Kidney (tissue), 13 donors: ENCODE measurements at regions not wholly inside any gene's neighbourhood (a gene's known extent, or its start where the extent isn't known, plus 50 kb on each side); places are given as distances from the start of the nearest gene placed in this dataset.

Experiments
- DNase-seq, 5 donors: peaks; one replicate each; pipeline ENCODE4 v3.0.0-alpha.2; 2013 to 2020
- FAIRE-seq: peaks from 2 replicates; lab custom pipeline; 2012; peaks lifted over from hg19 to GRCh38; lab: Jason Lieb, UNC
- H3K27ac ChIP-seq, 2 donors: one replicate each; pipeline ENCODE4 v1.7.0; 2013; ENCODE audit warnings: low read depth in 2 of 2, low read length in 2 of 2, inconsistent platforms in 1 of 2
- H3K27me3 ChIP-seq: one replicate; pipeline ENCODE4 v1.7.1; 2013; ENCODE audit warnings: low read length, inconsistent platforms; ENCODE audit not compliant: control insufficient read depth, insufficient read depth
- H3K36me3 ChIP-seq, 3 donors: one replicate each; pipeline versions ENCODE4 v1.7.0 to v1.7.1; 2013; ENCODE audit warnings: low read length in 3 of 3, control low read depth in 1 of 3, inconsistent platforms in 1 of 3; ENCODE audit not compliant: insufficient read depth in 3 of 3, control insufficient read depth in 2 of 3
- H3K4me1 ChIP-seq, 3 donors: one replicate each; pipeline versions ENCODE4 v1.7.0 to v1.7.1; 2013; ENCODE audit warnings: low read length in 3 of 3, inconsistent platforms in 1 of 3, low read depth in 1 of 3; ENCODE audit not compliant: control insufficient read depth in 2 of 3, insufficient read depth in 2 of 3
- H3K4me3 ChIP-seq, 3 donors: one replicate each; pipeline versions ENCODE4 v1.7.0 to v1.8.1; 2013; ENCODE audit warnings: low read length in 3 of 3, control low read depth in 1 of 3, inconsistent platforms in 1 of 3
- H3K9ac ChIP-seq, 3 donors: one replicate each; pipeline versions ENCODE4 v1.7.0 to v1.7.1; 2013; ENCODE audit warnings: low read length in 3 of 3, control low read depth in 1 of 3, inconsistent platforms in 1 of 3
- H3K9me3 ChIP-seq, 3 donors: one replicate each; pipeline versions ENCODE4 v1.7.0 to v1.7.1; 2013; ENCODE audit warnings: low read length in 3 of 3, control low read depth in 1 of 3, inconsistent platforms in 1 of 3; ENCODE audit not compliant: control insufficient read depth in 2 of 3, insufficient read depth in 1 of 3
- CTCF ChIP-seq: IDR thresholded peaks from 3 replicates; pipeline ENCODE4 v1.5.1; 2012; ENCODE audit warnings: mild to moderate bottlenecking, moderate library complexity, borderline replicate concordance; ENCODE audit not compliant: insufficient read depth; ENCODE audit errors: extremely low read depth
- intact Hi-C: fragments of 100-400 bp; cut with DNase I; formaldehyde crosslinking; loops from one replicate; pipeline ENCODE4 v1.11.1; 2022
- donor health status: control.
- donor health status: control.
- donor health status: control.
- donor health status: control.
- donor health status: control.
- donor health status: DM: yes; HTN: yes; CAD: no.
- donor health status: Normal renal cell carcinoma (clear cell type).

GRCh38 chr6:170208651-170209353 lies 82.1 kb downstream of the DLL1 start:
- H3K4me1 ChIP-seq: peaks cover 0 to 2% (median 0%) of the 10 kb centered on the region in 3 donors
- no peak overlapping the region for H3K4me3 ChIP-seq
- H3K27me3 ChIP-seq: no peaks in the 10 kb centered on the region
- H3K9me3 ChIP-seq: no peaks in the 10 kb centered on the region
- DNase-seq (peak in 3 of 5 donors; percentile 6 to 51 (median 24)), FAIRE-seq (no peak)
- intact Hi-C loops: no loop called here
- H3K36me3 ChIP-seq: no peaks in the 10 kb centered on the region
- H3K27ac ChIP-seq: no peak overlapping the region
- no peak overlapping the region for H3K9ac ChIP-seq
- no peak for TF ChIP-seq CTCF

GRCh38 chr6:170208182-170208601 lies 82.7 kb downstream of the DLL1 start:
- intact Hi-C loops: no loop called here
- Histone ChIP-seq H3K9ac (no peak overlapping the region), H3K4me1 (peaks cover 0 to 2% (median 0%) of the 10 kb centered on the region in 3 donors), H3K9me3 (no peaks in the 10 kb centered on the region), H3K27me3 (no peaks in the 10 kb centered on the region), H3K4me3 (no peak overlapping the region), H3K27ac (no peak overlapping the region), H3K36me3 (no peaks in the 10 kb centered on the region)
- DNase-seq (peak in 3 of 5 donors; percentile 5 to 39 (median 19)), FAIRE-seq (no peak)
- no peak for TF ChIP-seq CTCF

- Histone ChIP-seq H3K9ac (no peak overlapping the region), H3K9me3 (no peaks in the 10 kb centered on the region), H3K27me3 (no peaks in the 10 kb centered on the region), H3K4me3 (no peak overlapping the region), H3K36me3 (no peaks in the 10 kb centered on the region), H3K27ac (no peak overlapping the region), H3K4me1 (peaks cover 0 to 2% (median 0%) of the 10 kb centered on the region in 3 donors)
- DNase-seq (peak in 2 of 5 donors; percentile 7 to 25), FAIRE-seq (no peak)
- TF ChIP-seq CTCF: no peak
- intact Hi-C loops: no loop called here
Measured at GRCh38 chr6:170207586-170208181, 83.2 kb downstream of the DLL1 start.
